MG63 (cell line): ENCODE measurements at regions not wholly inside any gene's neighbourhood (a gene's known extent, or its start where the extent isn't known, plus 50 kb on each side); places are given as distances from the start of the nearest gene placed in this dataset.

Experiments used
- DNase-seq: peaks from one replicate; pipeline ENCODE4 v3.0.0-alpha.2; 2020
- H3K27me3 ChIP-seq: fragments of 250-450 bp; sonication (Bioruptor Pico); 2 replicates; pipeline ENCODE4 v1.5.1; 2020; ENCODE audit warnings: mild to moderate bottlenecking, moderate library complexity
- H3K36me3 ChIP-seq: fragments of 250-450 bp; sonication (Bioruptor Pico); 2 replicates; pipeline ENCODE4 v1.5.1; 2020; ENCODE audit warnings: mild to moderate bottlenecking, moderate library complexity
- H3K4me3 ChIP-seq: fragments of 250-450 bp; sonication (Bioruptor Pico); 2 replicates; pipeline ENCODE4 v1.5.1; 2020; ENCODE audit warnings: mild to moderate bottlenecking, moderate library complexity
- H3K9me3 ChIP-seq: fragments of 250-450 bp; sonication (Bioruptor Pico); 2 replicates; pipeline ENCODE4 v1.5.1; 2020; ENCODE audit warnings: mild to moderate bottlenecking, moderate library complexity

DNA sequence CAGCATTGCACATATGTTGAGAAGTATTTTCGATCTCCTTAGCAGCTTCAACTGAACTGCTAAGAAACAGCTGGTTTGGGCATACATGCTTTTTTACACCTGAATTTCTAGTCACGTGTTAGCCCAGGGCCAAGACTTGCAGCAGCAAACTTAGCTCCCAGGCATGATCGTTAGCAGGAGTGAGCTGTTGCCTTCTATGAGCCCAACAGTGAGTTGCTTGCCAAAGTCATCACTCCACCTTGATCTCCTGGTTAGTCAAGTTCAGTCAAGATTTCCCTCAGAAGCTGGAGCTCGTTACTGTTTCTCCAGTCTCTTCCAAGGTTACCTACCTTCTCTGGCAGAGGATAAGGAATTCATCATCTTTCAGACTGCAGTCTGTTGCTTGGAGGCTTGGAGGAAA, 100.4 kb upstream of the SEMA6D start:
- H3K27me3 ChIP-seq, result no peaks in the 10 kb centered on the region
- DNase-seq, result no peak
- no peak overlapping the region for H3K4me3 ChIP-seq
- H3K36me3 ChIP-seq, result no peaks in the 10 kb centered on the region
- no peaks in the 10 kb centered on the region for H3K9me3 ChIP-seq

DNA sequence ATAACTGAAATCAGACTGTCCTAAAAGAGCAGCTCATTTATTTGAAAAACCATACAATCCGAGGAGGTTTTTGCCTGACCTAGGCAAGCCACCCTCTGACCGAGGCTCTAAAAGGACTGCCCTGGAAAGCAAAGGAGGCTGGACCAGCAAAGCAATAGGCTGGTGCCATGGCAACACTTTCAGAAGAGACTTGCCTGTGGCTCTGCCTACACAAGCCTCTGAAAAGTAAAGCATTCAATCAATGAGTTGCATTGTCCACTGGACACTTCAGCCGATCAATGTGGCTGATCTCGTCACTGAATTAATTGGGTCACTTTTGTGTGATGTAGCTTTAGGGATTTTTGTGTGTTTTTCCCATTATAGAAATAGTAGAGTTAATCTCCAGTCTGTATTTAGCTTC, 99.1 kb upstream of the SEMA6D start:
- Histone ChIP-seq H3K4me3 (no peak overlapping the region), H3K36me3 (no peaks in the 10 kb centered on the region), H3K9me3 (no peaks in the 10 kb centered on the region), H3K27me3 (no peaks in the 10 kb centered on the region)
- DNase-seq, result no peak

DNA sequence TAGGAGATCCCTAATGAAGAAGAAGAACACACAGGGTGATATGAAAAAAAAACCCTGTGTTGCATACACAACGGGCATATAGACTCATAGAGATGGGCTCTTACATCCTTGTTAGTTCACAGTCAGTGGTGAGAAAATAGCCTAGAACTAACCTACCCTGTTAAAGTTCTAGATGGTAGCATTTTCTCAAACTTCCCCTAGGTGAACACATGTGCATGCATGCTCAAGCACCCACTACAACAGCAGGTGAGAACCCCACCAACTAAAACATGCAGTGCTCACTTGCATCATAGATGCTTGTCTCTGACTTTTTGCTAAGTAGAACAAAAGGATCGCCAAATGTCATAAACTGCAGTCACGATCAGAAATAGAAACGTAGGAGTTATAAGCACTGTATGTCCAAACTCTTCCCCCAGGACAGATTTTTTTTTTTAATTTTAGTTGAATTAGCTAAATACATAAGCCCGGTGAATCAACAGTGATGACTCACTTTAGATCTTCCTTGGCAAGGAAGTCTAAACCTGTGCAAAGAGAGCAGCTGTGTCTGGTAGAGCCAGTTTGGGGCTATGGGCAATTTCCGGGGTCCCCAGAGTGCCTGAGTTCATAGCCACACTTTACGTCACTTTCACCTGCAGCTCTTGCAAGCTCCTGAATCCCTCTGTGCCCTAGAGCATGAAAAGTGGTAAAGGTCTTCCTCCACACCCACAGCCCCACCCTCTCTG, 96.2 kb upstream of the SEMA6D start:
- DNase-seq, result no peak
- Histone ChIP-seq H3K36me3 (no peaks in the 10 kb centered on the region), H3K27me3 (no peaks in the 10 kb centered on the region), H3K4me3 (no peak overlapping the region), H3K9me3 (no peaks in the 10 kb centered on the region)

DNA sequence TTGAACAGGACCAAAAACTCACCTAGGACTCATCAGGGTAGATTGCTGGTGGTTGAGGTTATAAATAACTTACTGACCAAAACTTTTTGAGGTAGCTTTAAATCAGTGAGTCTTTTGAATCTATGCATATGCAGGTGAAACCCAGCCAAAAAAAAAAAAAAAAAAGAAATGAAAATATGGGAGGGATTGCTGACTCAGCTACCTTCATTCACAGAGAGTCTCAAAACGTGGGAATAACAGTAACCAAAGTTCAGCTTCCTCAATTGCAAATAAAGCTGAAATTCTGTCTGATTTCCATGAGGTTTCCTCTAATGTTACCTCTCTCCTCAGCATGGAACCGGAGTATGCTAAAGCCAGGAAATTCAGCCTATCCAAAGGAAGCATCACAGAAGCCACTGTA, 95.2 kb upstream of the SEMA6D start:
- Histone ChIP-seq H3K9me3 (no peaks in the 10 kb centered on the region), H3K27me3 (no peaks in the 10 kb centered on the region), H3K4me3 (no peak overlapping the region), H3K36me3 (no peaks in the 10 kb centered on the region)
- DNase-seq, result no peak

DNA sequence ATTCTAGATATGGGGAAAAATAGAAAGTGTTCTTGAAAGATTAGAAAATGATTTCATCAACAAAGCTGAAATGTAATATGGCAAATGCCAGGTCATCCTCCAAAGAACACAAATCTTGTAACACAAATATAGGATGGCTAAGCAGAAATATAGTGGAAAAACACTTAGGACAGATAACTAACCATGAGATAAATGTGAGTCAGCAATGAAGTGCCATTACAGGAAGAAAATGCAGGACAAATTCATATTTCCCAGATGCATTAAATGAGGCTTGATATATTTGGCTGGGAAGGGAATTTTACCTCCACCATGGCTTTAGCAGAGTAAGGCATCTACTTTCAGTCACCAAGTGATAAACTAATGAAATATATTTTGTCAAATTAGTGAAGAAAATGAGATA, 92.8 kb upstream of the SEMA6D start:
- Histone ChIP-seq H3K4me3 (no peak overlapping the region), H3K36me3 (no peaks in the 10 kb centered on the region), H3K27me3 (no peaks in the 10 kb centered on the region), H3K9me3 (no peaks in the 10 kb centered on the region)
- no peak for DNase-seq

DNA sequence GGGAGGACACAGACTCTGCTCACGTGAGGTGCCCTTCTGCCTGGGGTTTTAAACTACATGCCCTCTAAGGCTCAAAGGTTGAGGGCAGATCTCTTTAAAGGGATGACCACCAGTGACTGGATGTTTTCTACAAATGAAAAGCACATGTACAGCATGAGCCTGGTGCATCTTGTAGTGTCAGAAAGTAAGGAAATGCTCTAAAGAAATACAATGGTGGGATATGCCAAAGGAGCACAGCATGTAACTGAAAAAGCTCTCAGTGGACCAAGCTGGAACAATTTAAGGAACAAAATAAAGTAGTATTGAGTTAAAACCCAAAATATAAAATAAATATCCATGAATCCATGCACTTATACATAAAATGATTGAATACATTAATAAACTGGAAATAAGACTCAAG, 78.3 kb upstream of the SEMA6D start:
- DNase-seq, result no peak
- Histone ChIP-seq H3K4me3 (no peak overlapping the region), H3K9me3 (no peaks in the 10 kb centered on the region), H3K36me3 (no peaks in the 10 kb centered on the region), H3K27me3 (no peaks in the 10 kb centered on the region)

DNA sequence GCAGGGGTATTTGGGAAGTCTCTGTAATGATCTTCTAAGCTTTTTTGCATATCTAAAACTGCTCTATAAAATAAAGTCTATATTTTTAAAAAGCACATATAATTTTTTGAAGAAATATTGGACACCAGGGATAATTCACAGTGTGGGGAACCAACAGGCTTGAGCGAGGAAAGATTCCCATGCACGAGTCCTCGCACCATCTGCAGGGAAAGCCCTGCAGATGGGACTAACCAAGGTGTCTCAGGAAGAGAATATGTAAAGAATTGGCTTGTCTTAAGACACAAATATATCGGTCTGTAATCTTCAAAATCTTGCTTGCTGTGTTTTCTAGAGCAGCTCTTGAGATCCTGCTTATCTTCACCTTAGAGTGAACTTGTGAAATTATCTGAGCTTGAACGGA, 77.2 kb upstream of the SEMA6D start:
- DNase-seq, result no peak
- no peaks in the 10 kb centered on the region for H3K36me3 ChIP-seq
- H3K27me3 ChIP-seq, result no peaks in the 10 kb centered on the region
- H3K4me3 ChIP-seq, result no peak overlapping the region
- no peaks in the 10 kb centered on the region for H3K9me3 ChIP-seq

DNA sequence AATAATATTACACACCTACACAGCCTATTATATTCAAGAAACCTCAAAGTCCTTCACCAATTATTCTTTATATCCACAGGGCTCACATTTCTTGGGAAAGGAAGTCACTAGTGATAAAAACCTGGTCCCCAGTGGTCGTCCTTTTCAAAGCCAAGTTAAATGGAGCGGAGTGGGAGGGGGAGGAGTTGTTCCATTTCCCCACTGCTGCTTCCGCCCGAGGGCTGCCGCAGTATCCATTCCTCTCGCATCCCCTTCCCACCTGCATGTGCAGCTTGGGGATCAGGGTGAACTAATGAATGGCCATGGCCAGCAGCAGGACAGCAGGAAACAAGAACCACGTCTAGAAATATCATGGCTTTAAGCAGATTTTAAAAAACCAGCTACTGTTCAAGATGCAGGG, 76.4 kb upstream of the SEMA6D start:
- H3K9me3 ChIP-seq, result no peaks in the 10 kb centered on the region
- H3K4me3 ChIP-seq, result no peak overlapping the region
- H3K36me3 ChIP-seq, result no peaks in the 10 kb centered on the region
- H3K27me3 ChIP-seq, result no peaks in the 10 kb centered on the region
- DNase-seq, result no peak

DNA sequence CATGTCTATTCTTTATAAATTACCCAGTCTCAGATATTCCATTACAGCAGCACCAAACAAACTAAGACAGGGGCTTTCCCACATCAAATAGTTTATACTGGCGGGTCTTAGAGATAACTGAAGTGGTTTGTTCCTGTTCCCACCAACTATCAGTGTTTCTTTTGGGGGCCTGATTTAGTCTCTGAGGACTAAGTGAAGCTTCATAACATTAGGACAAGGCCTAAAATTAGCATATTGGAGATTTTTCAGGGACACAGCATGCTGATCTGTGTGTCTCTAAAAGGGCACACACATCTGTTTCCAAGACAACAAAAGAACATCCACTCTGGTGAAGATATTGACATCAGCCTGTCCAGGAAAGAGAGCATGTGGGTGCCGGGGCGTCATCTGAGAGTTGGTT, 72.6 kb upstream of the SEMA6D start:
- no peak overlapping the region for H3K4me3 ChIP-seq
- no peaks in the 10 kb centered on the region for H3K9me3 ChIP-seq
- no peaks in the 10 kb centered on the region for H3K27me3 ChIP-seq
- no peak for DNase-seq
- no peaks in the 10 kb centered on the region for H3K36me3 ChIP-seq

DNA sequence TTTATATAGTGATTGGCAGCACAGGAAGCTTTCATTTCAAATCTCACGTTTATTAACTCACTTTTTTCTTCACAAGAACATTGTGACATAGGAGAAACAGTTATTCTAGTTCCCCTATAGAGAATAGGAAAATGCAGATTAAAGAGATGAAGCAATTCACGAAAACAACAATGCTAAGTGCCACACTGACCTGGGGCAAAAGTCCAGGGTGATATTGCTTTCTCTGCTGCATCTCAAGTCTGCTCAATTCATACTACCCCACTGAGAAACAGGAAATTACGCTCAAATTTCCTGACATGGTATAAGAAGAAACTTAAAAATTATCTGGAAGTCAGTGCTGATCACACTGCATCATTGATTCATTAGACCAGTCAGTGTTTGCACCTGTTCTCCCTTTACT, 66.7 kb upstream of the SEMA6D start:
- no peaks in the 10 kb centered on the region for H3K9me3 ChIP-seq
- no peaks in the 10 kb centered on the region for H3K27me3 ChIP-seq
- no peak for DNase-seq
- no peaks in the 10 kb centered on the region for H3K36me3 ChIP-seq
- no peak overlapping the region for H3K4me3 ChIP-seq

DNA sequence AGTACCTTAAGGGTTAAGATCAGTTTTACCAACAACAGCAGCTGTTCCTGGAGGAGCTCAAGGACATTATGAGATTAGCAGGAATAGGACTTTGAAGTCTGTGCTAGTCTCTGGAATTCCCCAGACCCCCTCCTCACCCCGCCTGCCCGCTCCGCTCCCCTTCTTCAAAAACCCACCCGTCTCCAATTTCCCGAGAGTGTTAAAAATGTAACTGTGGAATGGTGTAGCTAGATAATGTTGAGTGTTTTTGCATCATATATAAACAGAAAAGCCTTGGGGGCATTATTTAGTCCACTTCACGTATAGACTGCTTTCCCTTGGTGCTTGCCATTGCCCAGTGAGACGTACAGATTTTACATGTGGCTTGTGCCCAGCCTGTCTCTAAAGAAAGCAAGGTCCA, 65.0 kb upstream of the SEMA6D start:
- no peak overlapping the region for H3K4me3 ChIP-seq
- no peaks in the 10 kb centered on the region for H3K27me3 ChIP-seq
- H3K9me3 ChIP-seq, result no peaks in the 10 kb centered on the region
- no peaks in the 10 kb centered on the region for H3K36me3 ChIP-seq
- no peak for DNase-seq

DNA sequence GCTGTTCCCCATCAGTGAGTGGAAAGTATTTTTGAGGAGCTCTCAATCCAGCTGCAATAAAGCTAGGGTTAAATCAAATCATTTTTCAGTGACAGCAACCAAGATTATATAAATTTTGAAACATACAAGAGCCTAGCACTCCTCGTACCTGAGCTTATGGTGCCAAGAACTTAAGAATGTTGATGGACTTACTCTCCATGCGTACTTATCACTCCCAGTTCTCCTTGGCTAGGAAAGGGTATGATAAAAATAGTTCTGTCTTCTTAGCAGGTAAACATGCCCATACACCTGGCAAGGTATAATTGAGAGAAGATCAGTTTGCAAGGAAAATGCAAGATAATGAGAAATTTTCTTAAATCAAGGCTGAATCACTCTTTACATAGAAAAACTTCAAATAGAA, 64.5 kb upstream of the SEMA6D start:
- no peak overlapping the region for H3K4me3 ChIP-seq
- H3K9me3 ChIP-seq, result no peaks in the 10 kb centered on the region
- H3K27me3 ChIP-seq, result no peaks in the 10 kb centered on the region
- no peak for DNase-seq
- no peaks in the 10 kb centered on the region for H3K36me3 ChIP-seq

DNA sequence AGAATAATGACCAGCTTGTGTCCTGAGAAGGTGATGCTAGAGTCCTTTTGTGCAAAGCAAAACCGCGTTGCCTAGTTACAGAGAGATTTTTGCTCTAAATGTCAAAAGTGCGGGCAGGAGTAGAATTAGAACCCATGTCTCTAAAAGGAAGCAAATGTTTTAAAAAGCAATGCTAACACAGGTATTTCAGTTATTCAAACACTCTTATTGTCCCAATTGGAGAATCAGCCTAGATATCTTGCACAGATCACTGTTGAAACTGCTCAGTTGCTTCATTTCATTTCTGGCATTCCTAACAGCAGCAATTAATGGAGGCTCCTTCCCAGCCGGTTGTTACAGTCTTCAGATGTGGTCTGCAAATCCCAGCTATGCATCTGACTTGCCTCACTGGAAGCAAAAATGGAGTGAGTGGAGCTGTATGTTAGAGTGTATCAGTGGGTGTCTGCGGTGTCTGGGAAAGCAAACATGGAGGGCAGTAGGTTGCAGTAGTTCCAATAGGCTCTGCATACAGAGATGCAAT, 55.6 kb upstream of the SEMA6D start:
- DNase-seq, result no peak
- Histone ChIP-seq H3K4me3 (no peak overlapping the region), H3K9me3 (no peaks in the 10 kb centered on the region), H3K36me3 (no peaks in the 10 kb centered on the region), H3K27me3 (no peaks in the 10 kb centered on the region)

DNA sequence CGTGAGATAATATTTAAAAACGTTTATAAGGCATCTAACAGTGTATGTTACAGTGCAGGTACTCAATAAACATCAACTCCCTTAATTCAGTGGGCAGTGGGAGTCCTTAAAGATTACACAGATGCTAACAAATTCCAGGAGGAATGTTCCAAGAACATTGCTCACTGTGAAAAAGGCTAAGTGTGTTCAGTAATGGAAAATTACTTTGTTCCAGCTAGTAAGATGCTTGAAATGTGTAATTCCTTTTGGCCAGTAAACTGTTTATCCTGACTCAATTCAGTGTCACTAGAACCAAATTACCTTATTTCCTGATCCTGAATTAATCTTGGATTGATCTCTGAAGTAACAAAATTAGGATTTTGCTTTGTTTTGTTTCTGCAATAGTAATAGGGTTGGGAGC, 54.2 kb upstream of the SEMA6D start:
- no peak for DNase-seq
- H3K36me3 ChIP-seq, result no peaks in the 10 kb centered on the region

More for the DNA sequence above, 54.2 kb upstream of the SEMA6D start:
- H3K27me3 ChIP-seq, result no peaks in the 10 kb centered on the region
- H3K9me3 ChIP-seq, result no peaks in the 10 kb centered on the region
- H3K4me3 ChIP-seq, result no peak overlapping the region
